IMR-90 (cell line): ENCODE measurements at regions not wholly inside any gene's neighbourhood (a gene's known extent, or its start where the extent isn't known, plus 50 kb on each side); places are given as distances from the start of the nearest gene placed in this dataset.
"Not testable (repeated sequence)": the region's sequence is repeated elsewhere in the genome, so short reads cannot be mapped to it uniquely, and the experiment has no call there.

Experiments used
- ATAC-seq: fragments of 200-7000 bp; cut with Tn5 transposase; 2 replicates; pipeline ENCODE4 v1.9.1; 2020; ENCODE audit warnings: low read depth, mild to moderate bottlenecking, moderate library complexity
- BruUV-seq: library from RNA; stranded (reverse); fragments of 400-500 nt; replicated peaks from 2 replicates; lab custom pipeline; 2021; lab: Mats Ljungman, UMichigan
- CTCF ChIA-PET: fragments of 300-600 bp; formaldehyde crosslinking; extraction: SDS; loops from one replicate; lab custom pipeline; 2021; ENCODE audit warnings: antibody characterized with exemption; lab: Yijun Ruan, JAX
- POLR2A ChIA-PET: fragments of 300-600 bp; sonication (Branson Sonifier 250); formaldehyde crosslinking; loops from one replicate; lab custom pipeline; 2022; ENCODE audit warnings: antibody characterized with exemption; ENCODE audit not compliant: unreplicated experiment; lab: Charles Lee
- DNase-seq: peaks from one replicate; pipeline ENCODE4 v3.0.0; 2013
- H2AFZ ChIP-seq: replicated peaks from 2 replicates; pipeline ENCODE3; 2013; ENCODE audit warnings: low read length, mild to moderate bottlenecking; ENCODE audit not compliant: poor library complexity
- H2AK5ac ChIP-seq: 2 replicates; pipeline ENCODE4 v1.6.1; 2013; ENCODE audit warnings: low read depth, low read length, inconsistent platforms
- H2AK9ac ChIP-seq: replicated peaks from 2 replicates; pipeline ENCODE3; 2013; ENCODE audit warnings: mild to moderate bottlenecking, low read depth, low read length, moderate library complexity; ENCODE audit not compliant: poor library complexity
- H2BK120ac ChIP-seq: 2 replicates; pipeline ENCODE4 v1.6.1; 2013; ENCODE audit warnings: low read depth, low read length, inconsistent platforms
- H2BK15ac ChIP-seq: 3 replicates; pipeline ENCODE4 v1.6.1; 2013; ENCODE audit warnings: low read depth, low read length, inconsistent platforms
- H2BK20ac ChIP-seq: 2 replicates; pipeline ENCODE4 v1.6.1; 2013; ENCODE audit warnings: low read depth, mild to moderate bottlenecking, inconsistent platforms, low read length, moderate library complexity
- H2BK5ac ChIP-seq: 2 replicates; pipeline ENCODE4 v1.6.1; 2013; ENCODE audit warnings: mild to moderate bottlenecking, low read depth, low read length, inconsistent platforms; ENCODE audit not compliant: poor library complexity, severe bottlenecking
- H3K14ac ChIP-seq: replicated peaks from 2 replicates; pipeline ENCODE4 v1.6.1; 2013; ENCODE audit warnings: low read depth, low read length, inconsistent platforms
- H3K18ac ChIP-seq: 2 replicates; pipeline ENCODE4 v1.6.1; 2013; ENCODE audit warnings: low read depth, low read length, control low read depth
- H3K23ac ChIP-seq: 2 replicates; pipeline ENCODE4 v1.6.1; 2013; ENCODE audit warnings: low read depth, low read length, inconsistent platforms
- H3K27ac ChIP-seq: 2 replicates; pipeline ENCODE4 v1.5.1; 2013; ENCODE audit warnings: mild to moderate bottlenecking, control low read depth, low read length; ENCODE audit not compliant: insufficient read depth
- H3K27me3 ChIP-seq: 2 replicates; pipeline ENCODE4 v1.6.1; 2013; ENCODE audit warnings: low read length; ENCODE audit not compliant: control insufficient read depth, insufficient read depth
- H3K36me3 ChIP-seq: 2 replicates; pipeline ENCODE4 v1.6.1; 2013; ENCODE audit warnings: low read length, mixed read lengths; ENCODE audit not compliant: control insufficient read depth, insufficient read depth
- H3K4ac ChIP-seq: 2 replicates; pipeline ENCODE4 v1.6.1; 2013; ENCODE audit warnings: low read depth, low read length, inconsistent platforms
- H3K4me1 ChIP-seq: 2 replicates; pipeline ENCODE4 v1.6.1; 2013; ENCODE audit warnings: low read length, mixed read lengths; ENCODE audit not compliant: control insufficient read depth, insufficient read depth
- H3K4me2 ChIP-seq: 2 replicates; pipeline ENCODE4 v1.6.1; 2013; ENCODE audit warnings: low read depth, mild to moderate bottlenecking, control low read depth, low read length, moderate library complexity
- H3K4me3 ChIP-seq: 2 replicates; pipeline ENCODE4 v1.5.1; 2013; ENCODE audit warnings: low read depth, mild to moderate bottlenecking, control low read depth, low read length, moderate library complexity; ENCODE audit not compliant: insufficient read depth
- H3K56ac ChIP-seq: 2 replicates; pipeline ENCODE4 v1.6.1; 2013; ENCODE audit warnings: low read length, inconsistent platforms; ENCODE audit not compliant: insufficient read depth; ENCODE audit errors: extremely low read depth
- H3K79me1 ChIP-seq, 2 experiments: 2 replicates each; pipeline ENCODE4 v1.6.1; 2013; ENCODE audit warnings: low read length in 2 of 2, inconsistent platforms in 1 of 2, low read depth in 1 of 2
- H3K9ac ChIP-seq: 2 replicates; pipeline ENCODE4 v1.6.1; 2013; ENCODE audit warnings: low read depth, low read length, control low read depth
- H3K9me1 ChIP-seq: 2 replicates; pipeline ENCODE4 v1.6.1; 2013; ENCODE audit warnings: low read length, inconsistent platforms; ENCODE audit not compliant: insufficient read depth
- H3K9me3 ChIP-seq: 2 replicates; pipeline ENCODE4 v1.6.1; 2013; ENCODE audit warnings: low read length; ENCODE audit not compliant: control insufficient read depth, insufficient read depth
- H4K20me1 ChIP-seq: 2 replicates; pipeline ENCODE4 v1.6.1; 2013; ENCODE audit warnings: low read length, inconsistent platforms; ENCODE audit not compliant: insufficient read depth
- H4K5ac ChIP-seq: 2 replicates; pipeline ENCODE4 v1.6.1; 2013; ENCODE audit warnings: mild to moderate bottlenecking, low read depth, low read length, control low read depth
- H4K8ac ChIP-seq, 2 experiments: 2 replicates each; pipeline ENCODE4 v1.6.1; 2013; ENCODE audit warnings: low read depth in 2 of 2, low read length in 2 of 2, control low read depth in 1 of 2, inconsistent platforms in 1 of 2
- H4K91ac ChIP-seq: 2 replicates; pipeline ENCODE4 v1.6.1; 2013; ENCODE audit warnings: low read depth, low read length, inconsistent platforms; ENCODE audit not compliant: insufficient read depth
- WGBS, 2 experiments: methylation state at CpG; one replicate each; pipeline versions ENCODE4 v1.1.5 to v1.1.7; 2013; ENCODE audit warnings: missing lambda C conversion rate in 2 of 2; ENCODE audit not compliant: insufficient read length in 1 of 2; ENCODE audit errors: extremely low coverage in 2 of 2; 5-methylcytosine and 5-hydroxymethylcytosine counted together
- dilution Hi-C: fragments of 300-500 bp; cut with HindIII; formaldehyde crosslinking; loops from one replicate; pipeline ENCODE4 v1.14.3; 2018; ENCODE audit warnings: low sequenced_read_pairs; ENCODE audit not compliant: unreplicated experiment
- in situ Hi-C: fragments of 300-500 bp; cut with MboI; formaldehyde crosslinking; loops from 3 replicates; pipeline ENCODE4 v1.14.3; 2019; ENCODE audit warnings: low sequenced_read_pairs, inconsistent platforms, mixed read lengths
- intact Hi-C: fragments of 100-400 bp; cut with micrococcal nuclease; formaldehyde crosslinking; loops from 2 replicates; pipeline ENCODE4 v1.10.0; 2022

DNA sequence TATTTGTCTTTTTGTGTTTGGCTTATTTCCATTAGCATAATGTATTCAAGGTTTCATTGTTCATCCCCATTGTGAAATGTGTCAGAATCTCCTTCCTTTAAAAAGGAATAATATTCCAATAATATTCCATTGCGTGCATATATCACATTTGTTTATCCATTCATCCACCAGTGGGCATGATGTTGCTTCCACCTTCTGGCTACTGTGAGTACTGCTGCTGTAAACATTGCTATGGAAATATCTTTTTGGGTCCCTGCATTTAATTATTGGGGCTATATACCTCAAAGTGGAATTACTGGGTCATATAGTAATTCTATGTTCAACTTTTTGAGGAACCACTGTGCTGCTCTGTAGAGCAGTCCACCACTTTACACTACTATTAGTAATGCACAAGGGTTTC is 123.1 kb downstream of the POTEG start:
- H3K4me2 ChIP-seq, H3K9me1 ChIP-seq, H2AFZ ChIP-seq, H3K9ac ChIP-seq, dilution Hi-C loops, H3K56ac ChIP-seq, H3K4me3 ChIP-seq, H3K18ac ChIP-seq, intact Hi-C loops, H3K4ac ChIP-seq, CTCF ChIA-PET, H2BK15ac ChIP-seq, H2BK120ac ChIP-seq, in situ Hi-C loops, H3K14ac ChIP-seq, POLR2A ChIA-PET, DNase-seq, BruUV-seq, H2BK5ac ChIP-seq, H3K36me3 ChIP-seq, H2BK20ac ChIP-seq, ATAC-seq, H4K91ac ChIP-seq, H4K5ac ChIP-seq, H2AK9ac ChIP-seq, H3K79me1 ChIP-seq, H4K20me1 ChIP-seq, H3K27me3 ChIP-seq, H3K4me1 ChIP-seq, H2AK5ac ChIP-seq, H3K9me3 ChIP-seq, H3K23ac ChIP-seq, H4K8ac ChIP-seq, H3K27ac ChIP-seq: not testable (repeated sequence)
- no CpG with 5 or more reads among the region's 1 CpG for WGBS, 2 experiments

GRCh38 chr14:19330678-19331077 is 103.5 kb downstream of the POTEG start:
- H3K23ac ChIP-seq, H2BK20ac ChIP-seq, POLR2A ChIA-PET, H3K79me1 ChIP-seq, ATAC-seq, H3K56ac ChIP-seq, H4K91ac ChIP-seq, H3K4ac ChIP-seq, in situ Hi-C loops, H3K27ac ChIP-seq, H3K27me3 ChIP-seq, CTCF ChIA-PET, DNase-seq, H4K5ac ChIP-seq, H2AFZ ChIP-seq, H3K4me3 ChIP-seq, H4K8ac ChIP-seq, H2BK120ac ChIP-seq, H4K20me1 ChIP-seq, H3K4me2 ChIP-seq, H3K9me3 ChIP-seq, dilution Hi-C loops, H3K36me3 ChIP-seq, H2AK9ac ChIP-seq, H3K18ac ChIP-seq, BruUV-seq, H3K4me1 ChIP-seq, H3K9me1 ChIP-seq, H2AK5ac ChIP-seq, intact Hi-C loops, H3K14ac ChIP-seq, H2BK15ac ChIP-seq, H2BK5ac ChIP-seq, H3K9ac ChIP-seq: not testable (repeated sequence)
- WGBS, 2 experiments = no CpG with 5 or more reads among the region's 3 CpGs
